CMK (cell line): ENCODE measurements at regions not wholly inside any gene's neighbourhood (a gene's known extent, or its start where the extent isn't known, plus 50 kb on each side); places are given as distances from the start of the nearest gene placed in this dataset.
"Not testable (repeated sequence)": the region's sequence is repeated elsewhere in the genome, so short reads cannot be mapped to it uniquely, and the experiment has no call there.

ENCODE experiments used
- DNase-seq: peaks from one replicate; pipeline ENCODE4 v3.0.0-alpha.2; 2010; ENCODE audit warnings: low read depth

DNA sequence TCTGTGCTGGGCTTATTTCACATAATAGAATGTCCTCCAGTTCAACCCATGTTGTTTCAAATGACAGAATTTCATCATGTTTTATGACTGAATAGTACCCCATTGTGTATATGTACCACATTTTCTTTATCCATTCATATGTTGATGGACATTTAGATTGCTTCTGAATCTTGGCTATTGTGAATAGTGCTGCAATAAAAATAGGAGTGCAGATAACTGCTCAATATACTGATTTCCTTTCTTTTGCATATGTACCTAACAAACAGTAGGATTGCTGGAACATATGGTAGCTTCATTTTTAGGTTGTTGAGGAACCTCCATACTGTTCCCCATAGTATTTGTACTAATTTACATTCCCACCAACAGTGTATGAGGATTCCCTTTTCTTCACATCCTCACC is 491.1 kb downstream of the BRINP3 start:
- no peak for DNase-seq

DNA sequence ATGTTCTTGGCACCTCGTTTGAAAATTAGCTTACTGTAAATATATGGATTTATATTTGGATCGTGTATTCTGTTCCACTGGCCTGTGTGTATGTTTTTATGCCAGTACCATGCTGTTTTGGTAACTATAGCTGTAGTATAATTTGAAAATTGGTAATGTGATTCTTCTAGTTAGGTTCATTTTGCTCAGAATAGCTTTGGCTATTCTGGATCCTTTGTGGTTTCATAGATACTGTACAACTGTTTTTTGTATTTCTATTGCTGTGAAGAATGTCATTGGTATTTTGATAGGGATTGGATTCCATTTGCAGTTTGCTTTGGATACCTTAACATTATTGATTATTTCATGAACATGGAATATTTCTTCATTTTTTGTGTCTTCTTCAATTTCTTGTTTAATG is 490.2 kb downstream of the BRINP3 start:
- DNase-seq: no peak

DNA sequence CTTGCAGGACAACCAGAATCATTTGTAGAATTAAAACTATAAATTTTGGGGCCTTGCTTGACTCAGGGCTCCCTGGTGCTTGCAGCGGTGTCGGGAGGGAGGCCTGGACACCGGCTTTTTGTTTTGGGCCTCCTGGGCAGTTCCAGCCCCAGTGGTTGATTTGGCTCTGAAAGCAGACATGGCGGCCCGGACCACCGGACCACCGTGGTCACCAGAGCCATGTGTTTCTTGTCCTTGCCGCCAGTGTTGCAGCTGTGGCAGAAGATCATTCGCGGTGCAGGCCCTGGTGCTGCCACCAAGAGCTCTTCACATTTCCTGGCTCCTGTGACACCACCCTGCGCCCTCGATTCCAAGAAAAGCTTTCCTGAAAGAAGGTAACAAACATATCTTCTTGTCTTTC is 484.8 kb downstream of the BRINP3 start:
- DNase-seq: no peak

DNA sequence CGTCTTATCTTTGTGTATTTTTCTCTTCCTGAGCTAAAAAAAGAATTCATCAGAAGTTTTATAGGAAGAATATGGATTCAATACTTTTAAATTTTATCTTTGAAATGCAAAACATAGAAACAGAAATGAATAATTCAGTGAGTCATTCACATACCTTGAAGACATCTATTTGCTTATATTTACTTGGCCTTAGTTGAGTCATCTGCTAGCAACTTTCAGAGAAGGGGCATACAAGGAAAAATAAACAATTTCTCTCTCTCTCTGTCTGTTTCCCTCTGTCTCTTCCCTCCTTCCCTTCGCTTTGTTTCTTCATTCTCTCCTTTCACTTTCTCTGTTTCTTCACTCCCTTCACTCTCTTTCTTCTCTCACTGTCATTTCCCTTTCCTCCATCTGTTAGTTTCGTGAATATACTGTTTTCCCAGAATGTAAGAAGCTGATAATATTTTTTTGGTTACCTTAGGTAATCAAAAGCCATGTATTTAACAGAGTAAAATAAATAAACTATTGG is 477.2 kb downstream of the BRINP3 start:
- no peak for DNase-seq

DNA sequence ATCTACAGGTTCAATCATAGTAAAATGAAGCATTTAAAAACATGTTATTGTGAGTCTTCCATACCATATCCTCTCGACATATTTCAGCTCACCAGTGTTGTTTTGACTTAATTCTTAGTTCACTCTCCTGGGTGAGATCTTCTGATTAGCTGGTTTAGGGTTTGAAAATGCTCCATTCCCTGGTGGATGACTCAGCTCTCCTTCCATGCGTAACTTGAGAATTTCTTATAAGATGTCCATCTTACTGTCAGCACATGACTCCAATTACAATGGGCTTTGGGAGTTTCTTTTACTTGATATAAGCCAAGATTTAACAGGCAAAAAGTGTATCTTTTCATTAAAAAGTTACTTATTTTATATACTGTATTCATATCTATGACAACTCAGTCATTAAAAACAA is 476.5 kb downstream of the BRINP3 start:
- DNase-seq: no peak

DNA sequence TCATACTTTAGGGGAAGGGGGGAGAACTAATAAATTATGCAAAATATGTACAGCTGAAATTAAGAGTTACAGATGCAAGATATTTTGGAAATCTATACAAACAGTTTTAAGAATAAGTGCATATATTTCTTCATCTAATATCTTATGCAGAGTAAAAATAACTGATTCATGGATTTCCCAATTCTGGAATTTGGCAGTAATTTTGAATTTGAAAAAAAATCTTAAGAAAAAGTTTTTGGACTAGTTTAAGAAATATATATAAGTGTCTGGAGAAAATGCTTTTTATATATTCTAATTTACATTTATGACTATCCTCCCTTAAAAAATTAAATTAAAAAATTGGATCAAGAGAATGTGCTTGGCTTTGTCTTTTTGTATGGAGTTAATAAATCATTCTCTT is 474.3 kb downstream of the BRINP3 start:
- no peak for DNase-seq

DNA sequence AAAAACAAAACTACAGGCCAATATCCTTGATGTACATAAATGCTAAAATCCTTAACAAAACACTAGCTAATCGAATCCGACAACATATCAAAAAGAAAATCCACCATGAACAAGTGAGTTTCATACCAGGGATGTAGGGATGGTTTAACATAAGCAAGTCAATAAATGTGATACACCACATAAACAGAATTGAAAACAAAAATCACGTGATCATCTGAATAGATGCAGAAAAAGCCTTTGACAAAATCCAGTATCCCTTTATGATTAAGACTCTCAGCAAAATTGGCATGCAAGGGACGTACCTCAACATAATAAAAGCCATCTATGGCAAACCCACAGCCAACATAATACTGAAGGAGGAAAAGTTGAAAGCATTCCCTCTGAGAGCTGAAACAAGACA is 466.1 kb downstream of the BRINP3 start:
- no peak for DNase-seq

DNA sequence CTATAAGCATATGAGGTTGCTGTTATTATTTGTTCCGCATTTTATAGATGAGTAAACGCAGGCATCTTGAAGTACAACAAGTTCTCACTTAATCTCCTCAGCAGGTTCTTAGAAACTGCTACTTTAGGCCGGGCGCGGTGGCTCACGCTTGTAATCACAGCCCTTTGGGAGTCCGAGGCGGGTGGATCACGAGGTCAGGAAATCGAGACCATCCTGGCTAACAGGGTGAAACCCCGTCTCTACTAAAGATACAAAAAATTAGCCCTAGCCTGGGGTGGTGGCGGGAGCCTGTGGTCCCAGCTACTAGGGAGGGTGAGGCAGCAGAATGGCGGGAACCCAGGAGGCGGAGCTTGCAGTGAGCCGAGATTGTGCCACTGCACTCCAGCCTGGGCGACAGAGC is 458.5 kb downstream of the BRINP3 start:
- DNase-seq: not testable (repeated sequence)

DNA sequence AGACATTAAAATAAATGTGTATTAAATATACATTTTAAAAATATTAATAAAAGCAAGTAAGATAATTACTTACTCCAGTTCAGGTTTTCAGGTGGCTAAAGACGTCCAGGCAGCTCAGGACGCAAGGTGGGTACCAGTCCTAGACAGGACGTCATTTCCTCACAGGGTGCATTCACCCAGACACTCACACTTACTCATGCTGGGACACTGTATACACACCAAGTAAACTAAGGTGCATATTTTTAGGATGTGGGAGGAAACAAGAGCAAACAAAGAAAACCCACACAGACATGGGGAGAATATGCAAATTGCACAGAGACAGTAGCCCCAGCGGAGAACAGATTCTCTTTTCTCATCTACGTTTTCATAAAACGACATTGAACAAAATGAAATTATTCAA is 457.9 kb downstream of the BRINP3 start:
- DNase-seq: no peak

DNA sequence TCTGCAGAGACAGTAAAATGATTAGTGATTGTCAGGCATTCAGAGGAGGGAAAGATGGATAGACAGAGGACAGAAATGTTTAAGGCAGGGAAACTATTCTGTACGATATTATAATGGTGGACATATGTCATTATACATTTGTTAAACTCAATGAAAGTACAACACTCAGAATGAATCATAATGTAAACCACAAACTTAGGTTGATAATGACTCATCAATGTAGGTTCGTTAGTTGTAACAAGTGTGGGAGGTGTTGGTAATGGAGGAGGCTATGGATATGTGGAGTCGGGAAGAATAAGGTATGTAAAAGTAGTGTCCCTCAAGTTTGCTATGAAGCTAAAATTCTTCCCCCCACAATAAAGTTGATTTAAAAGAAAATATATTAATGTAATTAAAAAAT is 455.0 kb downstream of the BRINP3 start:
- no peak for DNase-seq

DNA sequence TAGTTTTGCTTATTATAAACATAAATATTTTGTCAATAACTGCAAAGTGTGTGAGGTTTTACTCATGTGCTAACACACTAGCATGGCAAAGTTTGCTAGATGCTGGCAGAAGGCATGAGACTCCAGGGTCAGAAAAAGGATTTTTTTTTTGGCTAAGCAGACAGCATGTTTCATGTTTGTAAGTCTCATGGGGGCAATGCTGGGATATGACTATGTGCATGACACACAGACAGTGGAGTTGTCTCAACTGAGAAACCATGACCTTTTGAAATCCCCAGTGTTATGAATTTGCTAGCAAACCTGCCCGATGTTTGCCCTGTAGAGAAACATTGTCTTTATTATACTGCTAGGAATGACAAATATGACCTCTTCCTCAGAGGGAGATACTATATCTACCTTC is 448.2 kb downstream of the BRINP3 start:
- no peak for DNase-seq

DNA sequence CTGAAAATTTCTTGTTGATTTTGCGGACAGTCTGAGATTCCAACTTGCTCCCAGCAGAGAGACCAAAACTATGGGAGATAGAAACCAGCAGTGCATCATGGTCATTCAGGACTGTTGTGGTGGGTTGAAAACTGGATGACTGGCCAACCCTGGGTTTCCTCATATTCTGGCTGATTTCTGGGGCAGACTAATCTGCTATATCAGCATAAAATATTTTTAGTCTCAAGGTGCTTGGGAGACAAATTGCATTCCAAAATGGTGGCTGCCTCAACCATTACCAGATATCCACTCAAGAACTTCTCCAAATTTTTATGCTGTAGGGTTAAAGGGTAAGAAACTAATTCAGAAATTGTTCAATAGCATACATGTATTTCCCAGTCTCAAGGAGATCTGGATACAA is 434.0 kb downstream of the BRINP3 start:
- no peak for DNase-seq

DNA sequence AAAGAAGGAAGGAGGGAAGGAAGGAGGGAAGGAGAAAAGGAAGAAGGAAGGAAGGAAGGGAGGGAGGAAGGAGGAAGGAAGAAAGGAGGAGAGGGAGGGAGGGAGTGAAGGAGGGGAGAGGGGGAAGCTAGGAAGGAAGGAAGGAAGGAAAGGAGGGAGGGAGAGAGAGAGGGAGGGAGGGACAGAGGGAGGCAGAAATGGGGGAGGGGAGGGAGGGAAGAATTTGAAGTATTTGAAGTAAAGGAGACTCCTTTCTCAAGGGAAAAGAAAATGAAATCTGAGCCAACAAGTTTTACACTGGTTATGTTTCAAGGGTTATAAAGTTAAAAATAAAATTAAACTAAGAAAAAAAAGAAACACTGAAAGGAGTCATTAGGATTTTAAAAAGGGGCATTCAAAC is 431.4 kb downstream of the BRINP3 start:
- no peak for DNase-seq
